Activated T-cell treated with anti-CD3 and anti-CD28 coated beads for 48 hours (primary cell): ENCODE measurements at regions not wholly inside any gene's neighbourhood (a gene's known extent, or its start where the extent isn't known, plus 50 kb on each side); places are given as distances from the start of the nearest gene placed in this dataset.
"Not testable (repeated sequence)": the region's sequence is repeated elsewhere in the genome, so short reads cannot be mapped to it uniquely, and the experiment has no call there.

Source experiments
- DNase-seq: peaks from one replicate; pipeline ENCODE4 v3.0.0-alpha.2; 2020; ENCODE audit warnings: low read depth

DNA sequence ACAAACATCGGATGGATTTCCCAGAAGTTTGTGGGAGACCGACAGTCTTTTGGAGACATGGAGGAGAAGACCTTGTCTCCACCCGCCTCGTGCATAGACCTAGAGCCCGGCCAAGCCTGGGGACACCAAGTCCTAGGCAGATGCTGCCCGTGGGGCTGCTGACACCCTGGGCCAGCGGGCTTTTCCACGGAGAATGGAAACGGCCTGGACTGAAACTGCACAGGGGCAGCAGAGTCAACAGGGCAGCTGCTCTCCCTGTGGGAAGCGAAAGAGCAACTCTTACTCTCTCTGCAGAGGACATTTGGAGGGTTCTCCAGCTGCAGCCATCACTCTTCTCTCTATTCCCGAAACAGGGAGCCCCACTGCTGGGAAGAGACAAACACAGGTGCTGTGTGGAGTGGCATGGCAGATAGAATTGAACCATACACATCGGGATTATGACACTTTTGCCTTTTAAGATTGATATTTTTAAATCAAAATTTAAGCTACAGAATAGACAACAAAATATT is 401.2 kb downstream of the THBS2 start:
- no peak for DNase-seq

DNA sequence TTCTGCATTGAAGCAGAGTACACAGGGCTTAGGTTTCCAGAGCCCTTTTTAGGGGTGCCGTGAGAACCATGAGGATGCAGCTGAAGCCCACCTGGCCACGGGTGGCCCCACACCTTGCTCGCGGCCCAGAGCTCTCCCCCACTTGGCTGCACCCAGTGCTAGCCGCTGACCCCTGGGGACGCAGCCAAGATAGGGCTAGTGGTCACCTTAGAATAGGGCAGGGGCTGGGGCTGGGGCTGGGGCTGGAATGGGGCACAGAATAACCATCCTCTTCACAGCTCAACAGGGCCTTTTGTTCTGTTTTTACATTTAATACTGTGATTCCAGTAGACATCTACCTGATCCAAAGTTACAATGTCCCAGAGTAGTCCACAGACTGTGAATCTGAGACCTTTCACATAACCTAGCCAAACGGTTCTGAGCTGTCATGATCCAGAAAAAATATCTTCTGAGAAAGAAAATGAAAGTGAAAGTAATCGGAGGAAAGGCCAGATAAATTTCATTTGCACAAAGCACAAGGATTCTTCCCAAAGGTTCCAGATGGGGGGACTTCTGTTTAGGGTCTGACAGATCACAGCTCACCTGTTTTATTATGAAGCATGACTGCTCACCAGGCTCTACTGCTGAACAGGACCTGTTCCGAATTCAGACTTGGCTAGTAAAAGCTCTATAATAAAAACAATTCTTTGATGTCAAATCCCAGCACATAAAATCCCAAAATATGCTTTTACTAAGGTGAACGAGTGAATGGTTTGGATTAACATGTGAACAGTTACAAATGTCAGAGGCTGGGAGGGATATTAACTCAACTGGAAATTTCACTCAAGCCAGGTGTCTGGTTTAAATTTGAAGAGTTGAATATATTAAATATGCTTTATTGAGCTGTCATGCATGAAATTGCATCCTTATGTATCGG is 401.9 kb downstream of the THBS2 start:
- no peak for DNase-seq

DNA sequence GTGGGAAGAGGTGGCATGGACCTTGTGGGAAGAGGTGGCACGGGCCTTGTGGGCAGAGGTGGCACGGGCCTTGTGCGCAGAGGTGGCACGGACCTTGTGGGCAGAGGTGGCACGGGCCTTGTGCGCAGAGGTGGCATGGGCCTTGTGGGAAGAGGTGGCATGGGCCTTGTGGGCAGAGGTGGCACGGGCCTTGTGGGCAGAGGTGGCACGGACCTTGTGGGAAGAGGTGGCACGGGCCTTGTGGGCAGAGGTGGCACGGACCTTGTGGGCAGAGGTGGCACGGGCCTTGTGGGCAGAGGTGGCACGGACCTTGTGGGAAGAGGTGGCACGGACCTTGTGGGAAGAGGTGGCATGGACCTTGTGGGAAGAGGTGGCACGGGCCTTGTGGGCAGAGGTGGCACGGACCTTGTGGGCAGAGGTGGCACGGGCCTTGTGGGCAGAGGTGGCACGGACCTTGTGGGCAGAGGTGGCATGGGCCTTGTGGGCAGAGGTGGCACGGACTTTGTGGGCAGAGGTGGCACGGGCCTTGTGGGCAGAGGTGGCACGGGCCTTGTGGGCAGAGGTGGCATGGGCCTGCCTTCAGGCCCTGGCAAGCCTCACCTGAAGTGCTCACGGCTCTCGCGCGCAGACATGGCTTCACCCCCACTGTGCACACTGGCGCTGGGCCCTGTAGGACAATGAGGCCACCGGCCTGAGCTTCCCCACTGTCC is 403.5 kb downstream of the THBS2 start:
- DNase-seq: not testable (repeated sequence)

DNA sequence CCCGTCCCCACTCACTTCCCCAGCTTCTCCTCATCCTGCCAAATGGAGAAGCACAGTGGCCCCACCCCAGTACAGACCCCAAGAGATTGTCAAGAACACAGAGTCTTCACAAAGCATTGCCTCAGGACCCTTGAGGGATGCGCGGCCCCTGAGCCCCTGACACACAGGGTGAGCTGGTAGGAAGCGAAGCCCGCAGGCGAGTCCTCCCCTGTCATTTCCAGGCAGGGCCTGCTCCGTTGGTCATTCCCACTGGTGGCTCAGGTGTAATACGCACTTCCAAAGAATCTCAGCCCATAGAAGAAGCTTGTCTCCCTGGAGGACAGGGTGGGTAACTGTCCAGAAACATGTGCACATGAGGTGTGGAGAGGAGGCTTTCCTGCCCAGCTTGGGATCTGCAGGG is 404.2 kb downstream of the THBS2 start:
- no peak for DNase-seq

DNA sequence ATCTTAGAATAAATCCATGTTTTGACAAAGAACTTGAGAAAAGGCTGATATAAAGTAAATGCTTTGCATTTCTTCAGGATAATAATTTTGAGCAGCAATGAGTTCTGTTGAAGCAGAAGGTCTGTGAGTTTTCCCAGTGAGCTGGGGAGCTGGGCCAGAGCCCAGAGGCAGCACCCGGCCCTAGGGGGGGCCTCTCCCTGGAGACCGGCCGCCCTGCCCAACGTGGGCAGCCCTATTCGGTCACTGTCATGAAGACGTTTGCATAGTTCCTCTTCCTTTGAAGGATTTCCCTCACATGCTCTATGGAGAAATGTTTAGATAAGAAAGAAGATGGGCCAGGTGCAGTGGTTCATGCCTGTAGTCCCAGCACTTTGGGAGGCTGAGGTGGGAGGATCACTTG is 404.8 kb downstream of the THBS2 start:
- no peak for DNase-seq

DNA sequence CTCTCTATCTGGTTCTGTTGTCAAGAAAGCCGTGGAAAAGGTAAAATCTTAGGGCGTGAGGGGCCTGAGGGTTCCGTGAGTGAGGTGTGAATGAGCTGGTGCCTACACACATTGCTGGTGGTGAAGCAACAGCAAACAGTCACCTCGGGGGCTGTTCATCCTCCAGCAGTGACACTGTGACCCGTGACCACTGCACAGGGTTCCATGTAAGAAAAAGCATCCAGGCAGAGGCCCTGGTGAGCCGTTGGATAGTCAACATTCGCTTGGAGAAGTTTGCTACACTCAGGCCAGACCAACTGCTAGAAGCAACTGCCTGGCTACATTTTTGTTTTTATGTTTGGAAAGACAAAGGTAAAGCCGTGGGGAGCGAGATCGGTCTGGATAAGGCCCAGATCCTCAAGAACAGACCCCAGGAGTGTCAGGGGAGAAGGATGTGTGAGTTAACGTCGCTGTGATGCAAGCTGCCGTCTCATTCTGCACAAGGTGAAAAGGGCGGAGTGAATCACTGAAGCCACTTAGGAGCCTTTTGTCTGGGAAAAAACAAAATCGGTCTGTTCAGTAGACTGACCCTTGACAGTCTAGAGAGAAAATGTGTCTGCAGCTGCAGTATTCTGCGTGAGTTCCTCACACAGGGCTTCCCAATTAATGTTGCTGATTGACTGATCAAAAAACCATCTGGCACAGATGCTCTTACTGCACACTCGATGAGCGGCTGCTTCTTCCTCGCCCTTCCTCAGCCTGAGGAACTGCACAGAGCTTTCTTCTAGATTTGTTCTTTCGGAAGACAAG is 404.0 kb downstream of the SMOC2 start:
- DNase-seq: no peak

DNA sequence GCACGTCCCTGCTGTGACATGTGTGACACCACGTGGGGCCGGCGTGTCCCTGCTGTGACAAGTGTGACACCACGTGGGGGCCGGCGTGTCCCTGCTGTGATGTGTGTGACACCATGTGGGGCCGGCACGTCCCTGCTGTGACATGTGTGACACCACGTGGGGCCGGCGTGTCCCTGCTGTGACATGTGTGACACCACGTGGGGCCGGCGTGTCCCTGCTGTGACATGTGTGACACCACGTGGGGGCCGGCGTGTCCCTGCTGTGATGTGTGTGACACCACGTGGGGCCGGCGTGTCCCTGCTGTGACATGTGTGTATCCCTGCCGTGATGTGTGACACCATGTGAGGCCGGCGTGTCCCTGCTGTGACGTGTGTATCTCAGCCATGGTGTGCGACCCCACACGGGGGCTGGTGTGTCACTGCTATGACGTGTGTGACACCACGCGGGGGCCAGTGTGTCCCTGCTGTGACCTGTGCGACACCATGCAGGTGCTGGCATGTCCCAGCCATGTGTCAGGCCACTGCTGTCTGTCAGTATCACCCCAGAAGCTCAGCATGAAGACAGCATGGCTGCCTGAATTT is 401.7 kb downstream of the SMOC2 start:
- not testable (repeated sequence) for DNase-seq

DNA sequence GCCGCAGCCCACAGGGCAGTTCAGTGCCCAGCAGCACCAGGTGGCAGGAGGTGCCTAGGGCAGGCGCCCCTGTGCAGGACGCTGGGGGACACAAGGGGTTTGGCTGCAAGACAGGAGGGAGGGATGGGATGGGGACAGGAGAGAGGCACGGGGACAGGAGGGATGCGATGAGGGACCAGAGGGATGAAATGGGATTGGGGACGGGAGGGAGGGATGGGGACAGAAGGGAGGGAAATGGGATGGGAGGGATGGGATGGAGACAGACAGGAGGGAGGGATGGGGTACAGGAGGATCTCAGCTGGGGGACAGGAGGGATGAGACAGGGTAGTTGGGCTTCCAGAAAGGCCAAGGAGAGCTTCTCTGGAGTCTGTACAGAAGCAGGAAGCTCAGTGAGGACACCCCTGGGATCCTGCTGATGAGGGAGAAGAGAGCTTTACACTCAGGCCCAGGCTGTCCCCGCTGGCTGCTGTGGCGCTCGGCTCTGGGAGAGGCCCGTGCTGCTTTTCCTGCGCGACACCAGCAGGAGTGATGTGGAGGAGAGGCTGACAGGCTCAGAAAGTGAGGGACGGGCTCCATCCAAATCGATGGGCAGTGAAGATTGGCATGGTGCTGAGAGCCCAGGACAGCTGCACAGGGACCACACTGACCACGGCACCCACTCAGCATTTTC is 400.8 kb downstream of the SMOC2 start:
- DNase-seq: no peak

DNA sequence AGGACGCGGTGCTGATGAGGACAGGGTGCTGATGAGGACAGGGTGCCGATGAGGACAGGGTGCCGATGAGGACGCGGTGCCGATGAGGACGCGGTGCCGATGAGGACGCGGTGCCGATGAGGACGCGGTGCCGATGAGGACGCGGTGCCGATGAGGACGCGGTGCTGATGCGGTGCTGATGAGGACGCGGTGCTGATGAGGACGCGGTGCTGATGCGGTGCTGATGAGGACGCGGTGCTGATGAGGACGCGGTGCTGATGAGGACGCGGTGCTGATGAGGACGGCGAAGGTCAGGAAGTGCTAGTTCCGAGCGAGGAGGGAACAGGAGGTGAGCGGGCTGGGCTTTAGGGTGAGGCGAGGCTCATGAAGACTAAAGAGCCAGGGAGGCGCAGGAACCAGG is 399.9 kb downstream of the SMOC2 start:
- not testable (repeated sequence) for DNase-seq

DNA sequence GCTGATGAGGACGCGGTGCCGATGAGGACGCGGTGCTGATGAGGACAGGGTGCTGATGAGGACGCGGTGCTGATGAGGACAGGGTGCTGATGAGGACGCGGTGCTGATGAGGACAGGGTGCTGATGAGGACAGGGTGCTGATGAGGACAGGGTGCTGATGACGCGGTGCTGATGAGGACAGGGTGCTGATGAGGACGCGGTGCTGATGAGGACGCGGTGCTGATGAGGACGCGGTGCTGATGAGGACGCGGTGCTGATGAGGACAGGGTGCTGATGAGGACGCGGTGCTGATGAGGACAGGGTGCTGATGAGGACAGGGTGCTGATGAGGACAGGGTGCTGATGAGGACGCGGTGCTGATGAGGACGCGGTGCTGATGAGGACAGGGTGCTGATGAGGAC is 399.3 kb downstream of the SMOC2 start:
- not testable (repeated sequence) for DNase-seq

DNA sequence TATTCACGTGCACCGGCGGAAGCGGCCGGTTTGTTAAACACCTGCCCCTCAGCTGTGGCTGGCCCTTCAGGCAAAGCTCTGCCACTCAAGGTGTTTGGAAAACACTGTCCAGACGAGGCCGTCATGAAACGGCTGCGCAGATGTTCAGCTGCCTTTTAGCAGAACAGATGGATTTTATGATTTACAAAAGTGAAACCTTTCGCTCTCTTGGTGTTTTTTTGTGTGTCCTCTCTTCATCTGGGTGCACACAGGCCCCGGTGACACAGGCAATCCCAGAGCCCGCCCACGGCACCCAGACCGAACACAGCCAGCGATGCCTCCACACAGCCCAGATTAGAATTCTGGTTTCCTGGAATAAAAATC is 397.0 kb downstream of the SMOC2 start:
- DNase-seq: no peak

DNA sequence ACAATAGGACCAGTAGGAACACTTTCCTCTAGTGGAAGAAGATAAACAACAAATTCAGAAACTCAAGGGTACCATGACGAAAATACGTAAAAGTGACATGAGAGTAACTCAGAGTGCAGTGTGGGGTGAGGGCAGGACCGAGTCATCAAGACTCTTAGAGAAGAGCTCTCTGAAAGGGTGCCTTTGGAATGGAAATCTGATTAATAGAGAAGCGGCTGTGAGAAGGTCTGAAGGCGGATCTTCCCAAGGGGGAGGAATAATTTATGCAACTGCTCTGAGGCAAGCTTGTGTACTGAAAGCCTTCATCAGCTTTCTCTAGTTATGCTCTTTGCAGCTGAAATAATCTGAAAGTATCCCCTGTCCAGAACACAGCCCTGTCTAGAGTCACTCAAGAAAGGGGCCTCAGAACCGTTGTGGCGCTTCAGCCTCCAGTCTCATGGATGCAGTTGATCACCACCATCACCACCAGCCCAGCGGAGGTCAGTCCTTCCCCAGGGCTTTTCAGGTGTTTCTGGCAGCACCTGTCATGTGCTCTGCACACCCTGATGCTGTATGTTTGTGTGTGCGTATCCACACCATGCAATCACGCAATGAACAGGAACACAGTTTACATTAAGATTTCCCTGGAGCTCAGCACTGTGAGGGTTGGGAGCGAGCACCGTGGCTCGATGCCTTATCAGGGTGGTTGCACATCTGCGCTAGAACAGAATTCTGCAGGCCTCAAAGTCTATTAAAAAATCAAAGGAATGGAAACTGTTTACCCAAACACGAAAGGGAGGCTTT is 396.5 kb downstream of the SMOC2 start:
- no peak for DNase-seq

DNA sequence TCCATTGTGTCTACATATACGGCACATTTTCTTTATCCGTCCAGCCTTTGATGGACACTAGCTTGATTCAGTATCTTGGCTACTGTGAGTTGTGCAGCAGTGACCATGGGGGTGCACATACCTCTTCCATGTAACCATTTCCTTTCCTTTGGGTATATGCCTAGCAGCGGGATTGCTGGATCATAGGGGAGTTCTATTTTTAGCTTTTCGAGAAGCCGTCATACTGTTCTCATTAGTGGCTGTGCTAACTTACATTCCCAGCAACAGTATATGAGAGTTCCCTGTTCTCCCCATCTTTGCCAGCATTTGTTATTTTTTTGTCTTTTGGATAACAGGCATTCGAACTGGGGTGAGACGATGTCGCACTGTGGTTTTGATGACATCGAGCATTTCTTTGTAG is 395.0 kb downstream of the SMOC2 start:
- DNase-seq: no peak

DNA sequence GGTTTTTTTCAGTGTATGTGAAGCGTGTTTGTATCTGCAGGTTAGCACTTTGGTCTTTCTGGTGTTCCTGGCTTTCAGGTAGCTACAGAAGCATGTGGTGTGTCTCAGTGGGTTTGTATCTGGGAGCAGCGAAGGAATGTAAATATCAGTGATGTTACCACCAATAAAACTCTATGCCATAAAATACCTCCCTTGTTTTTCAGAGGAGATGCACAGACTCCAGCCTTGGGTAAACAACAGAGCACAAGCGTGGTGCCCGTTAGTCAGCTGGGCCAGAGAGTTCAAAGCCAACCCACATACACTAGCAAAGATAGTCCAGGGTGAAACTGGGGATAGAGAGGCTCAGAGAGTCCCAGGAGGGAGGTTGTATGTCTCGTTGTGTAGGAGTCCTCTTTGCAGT is 393.8 kb downstream of the SMOC2 start:
- DNase-seq: no peak

DNA sequence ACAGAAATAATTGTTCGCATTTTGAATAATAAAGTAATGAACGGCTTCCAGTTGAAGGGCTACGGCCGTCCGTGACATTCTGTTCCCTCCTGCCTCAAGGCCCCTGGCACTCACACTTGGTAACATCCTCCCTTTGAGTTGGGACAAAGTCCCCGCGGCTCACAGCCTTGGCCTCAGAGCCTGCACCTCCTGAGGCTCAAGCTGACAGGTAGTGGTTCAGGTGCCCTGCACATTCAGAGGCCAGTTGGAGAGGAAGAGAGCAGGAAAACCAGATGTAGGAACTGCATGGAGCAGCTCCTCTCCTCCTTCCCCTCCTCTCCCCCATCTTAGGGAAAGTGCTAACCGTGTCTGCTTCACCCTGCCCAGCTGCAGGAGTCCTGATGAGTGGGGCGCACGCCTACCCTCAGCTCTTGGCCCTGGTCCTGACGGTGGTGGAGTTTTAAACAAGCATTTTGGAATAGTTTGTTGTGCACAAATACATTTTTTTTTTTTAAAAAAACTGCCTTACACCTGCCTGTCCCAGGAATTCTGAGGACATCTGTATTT is 393.1 kb downstream of the SMOC2 start:
- no peak for DNase-seq

DNA sequence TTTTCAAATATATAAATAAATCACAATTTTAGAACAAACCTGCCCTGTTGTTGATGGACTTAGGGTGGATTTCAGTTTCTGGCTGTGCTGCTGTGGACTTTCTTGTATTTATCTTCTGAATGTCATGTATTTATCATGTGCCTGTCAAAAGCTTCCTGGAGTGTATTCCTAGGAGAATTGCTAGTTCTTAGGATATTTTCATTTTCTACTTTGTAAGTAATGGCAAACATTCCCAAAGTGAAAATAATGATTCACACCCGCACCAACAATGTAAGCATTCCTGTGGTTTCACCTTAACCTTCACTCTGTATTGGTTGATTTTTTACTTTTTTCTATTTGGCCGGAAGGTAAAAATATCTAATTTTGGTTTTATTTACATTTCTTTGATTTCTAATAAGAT is 387.8 kb downstream of the SMOC2 start:
- no peak for DNase-seq

DNA sequence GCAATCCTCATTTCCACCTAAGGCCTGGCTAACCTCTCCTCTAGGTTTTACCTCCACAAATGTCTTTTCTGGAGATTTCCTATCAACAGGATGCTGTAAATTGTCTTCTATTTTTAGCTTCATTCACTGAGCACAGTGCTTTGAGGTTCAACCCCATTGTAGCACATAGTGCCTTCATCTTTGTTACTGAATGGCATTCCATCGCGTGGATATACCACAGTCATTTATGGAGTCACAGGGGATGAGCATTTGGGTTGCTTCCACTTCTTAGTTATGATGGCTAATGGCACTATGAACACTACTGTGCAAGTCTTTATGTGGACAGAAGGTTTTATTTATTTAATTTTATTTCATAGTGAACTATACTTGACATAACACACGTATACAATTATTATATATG is 387.1 kb downstream of the SMOC2 start:
- no peak for DNase-seq

DNA sequence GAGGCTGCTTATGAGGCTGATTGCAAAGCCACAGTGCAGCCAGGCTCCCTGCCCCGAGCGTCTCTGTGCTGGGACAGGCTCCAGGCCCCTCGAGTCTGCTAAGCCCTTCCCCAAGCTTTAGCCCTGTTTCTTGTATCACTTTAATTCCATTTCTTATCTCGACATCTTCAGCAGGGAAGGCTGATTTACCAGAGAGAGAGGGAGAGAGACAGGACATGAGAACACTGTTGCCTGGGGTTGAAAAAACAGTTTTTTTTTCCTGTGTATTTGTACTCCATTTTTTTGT is 386.5 kb downstream of the SMOC2 start:
- no peak for DNase-seq

DNA sequence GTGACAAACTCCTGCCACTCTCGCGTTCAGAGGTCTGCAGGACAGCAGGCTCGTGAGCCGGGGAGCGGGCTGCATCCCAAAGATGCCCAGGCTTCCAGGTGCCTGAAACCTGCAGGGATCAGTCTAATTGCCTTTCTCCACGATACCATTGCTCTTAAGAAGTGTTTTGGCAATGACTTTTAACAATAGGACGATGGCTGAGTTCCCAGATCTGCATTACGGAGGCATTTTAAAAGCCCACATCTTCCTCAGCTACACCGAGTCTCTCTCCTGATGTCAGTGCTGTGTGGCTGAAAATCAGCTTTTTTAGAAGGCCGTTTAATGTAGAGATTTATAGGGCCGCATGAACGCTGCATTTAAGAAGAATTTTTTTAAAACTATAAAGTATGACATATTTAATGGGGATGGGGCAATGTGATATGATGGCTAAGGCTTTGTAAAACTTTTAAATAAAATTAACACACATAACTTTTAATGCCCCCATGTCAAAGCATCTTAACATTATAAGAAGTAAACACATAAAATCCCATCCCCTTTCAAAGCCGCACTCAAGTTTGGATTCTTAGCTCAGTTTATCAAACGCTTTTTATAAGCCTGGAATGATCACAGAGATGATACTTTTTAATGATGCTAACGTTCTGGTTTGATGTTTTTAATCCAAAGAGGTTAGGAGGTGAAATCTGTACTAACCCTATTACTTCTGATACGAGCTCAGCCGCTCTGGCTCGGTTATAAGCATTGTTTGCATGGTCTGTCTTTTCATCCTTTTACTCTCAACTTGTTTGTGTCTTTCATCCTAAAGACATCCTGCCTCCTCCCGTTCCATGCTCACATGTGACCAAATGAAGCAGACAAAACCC is 386.0 kb downstream of the SMOC2 start:
- DNase-seq: no peak

DNA sequence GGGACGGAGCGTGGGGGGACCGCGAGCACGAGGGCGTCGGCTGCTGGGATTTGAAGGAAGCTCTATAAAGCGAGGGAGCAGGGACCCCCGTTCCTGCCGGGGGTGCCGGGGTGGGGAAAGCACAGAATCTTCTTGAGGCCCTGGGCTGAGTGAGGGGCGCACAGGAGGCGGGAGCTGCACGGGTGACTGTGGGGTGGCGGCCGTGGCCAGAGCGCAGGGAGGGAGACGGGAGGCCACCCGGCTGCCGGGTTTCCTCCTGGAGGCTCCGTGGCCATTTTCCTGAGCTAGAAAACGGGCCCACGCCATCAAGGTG is 385.1 kb downstream of the SMOC2 start:
- no peak for DNase-seq
